Suprapubic skin (tissue), 4 donors: ENCODE measurements at regions not wholly inside any gene's neighbourhood (a gene's known extent, or its start where the extent isn't known, plus 50 kb on each side); places are given as distances from the start of the nearest gene placed in this dataset.

Source experiments
- DNase-seq, 2 donors: peaks; one replicate each; pipeline ENCODE4 v3.0.0-alpha.2; 2019; ENCODE audit warnings: low spot score in 2 of 2
- H3K27ac ChIP-seq: fragments of 200-600 bp; sonication (generic); one replicate; pipeline ENCODE4 v1.5.1; 2019
- H3K27me3 ChIP-seq: fragments of 200-600 bp; sonication (generic); one replicate; pipeline ENCODE4 v1.5.1; 2019
- H3K36me3 ChIP-seq: fragments of 200-600 bp; sonication (generic); one replicate; pipeline ENCODE4 v1.5.1; 2019
- H3K4me1 ChIP-seq: fragments of 200-600 bp; sonication (generic); one replicate; pipeline ENCODE4 v1.5.1; 2019
- H3K4me3 ChIP-seq: fragments of 200-600 bp; sonication (generic); one replicate; pipeline ENCODE4 v1.5.1; 2019; ENCODE audit warnings: mild to moderate bottlenecking
- H3K9me3 ChIP-seq: fragments of 200-600 bp; sonication (generic); one replicate; pipeline ENCODE4 v1.5.1; 2019
- CTCF ChIP-seq, 2 donors: fragments of 200-600 bp in 1 of 2; fragments of 450-650 bp in 1 of 2; sonication (generic) in 1 of 2; IDR thresholded peaks; one replicate each; pipeline ENCODE4 v1.5.1; 2016 to 2019; ENCODE audit warnings: antibody characterized with exemption in 2 of 2, mild to moderate bottlenecking in 1 of 2, moderate library complexity in 1 of 2
- EP300 ChIP-seq: sonication (generic); formaldehyde crosslinking; IDR thresholded peaks from one replicate; pipeline ENCODE4 v1.6.1; 2017; ENCODE audit warnings: antibody characterized with exemption
- POLR2A ChIP-seq, 2 donors: fragments of 450-650 bp; IDR thresholded peaks; one replicate each; pipeline ENCODE4 v1.6.1; 2017; ENCODE audit warnings: antibody characterized with exemption in 2 of 2, mild to moderate bottlenecking in 2 of 2, moderate library complexity in 2 of 2
- POLR2AphosphoS5 ChIP-seq, 3 donors: sonication (generic); formaldehyde crosslinking; IDR thresholded peaks; one replicate each; pipeline ENCODE4 v1.6.1; 2017; ENCODE audit warnings: antibody characterized with exemption in 3 of 3
- WGBS: methylation state at CpG from one replicate; pipeline ENCODE4 v1.1.5; 2018; 5-methylcytosine and 5-hydroxymethylcytosine counted together

DNA sequence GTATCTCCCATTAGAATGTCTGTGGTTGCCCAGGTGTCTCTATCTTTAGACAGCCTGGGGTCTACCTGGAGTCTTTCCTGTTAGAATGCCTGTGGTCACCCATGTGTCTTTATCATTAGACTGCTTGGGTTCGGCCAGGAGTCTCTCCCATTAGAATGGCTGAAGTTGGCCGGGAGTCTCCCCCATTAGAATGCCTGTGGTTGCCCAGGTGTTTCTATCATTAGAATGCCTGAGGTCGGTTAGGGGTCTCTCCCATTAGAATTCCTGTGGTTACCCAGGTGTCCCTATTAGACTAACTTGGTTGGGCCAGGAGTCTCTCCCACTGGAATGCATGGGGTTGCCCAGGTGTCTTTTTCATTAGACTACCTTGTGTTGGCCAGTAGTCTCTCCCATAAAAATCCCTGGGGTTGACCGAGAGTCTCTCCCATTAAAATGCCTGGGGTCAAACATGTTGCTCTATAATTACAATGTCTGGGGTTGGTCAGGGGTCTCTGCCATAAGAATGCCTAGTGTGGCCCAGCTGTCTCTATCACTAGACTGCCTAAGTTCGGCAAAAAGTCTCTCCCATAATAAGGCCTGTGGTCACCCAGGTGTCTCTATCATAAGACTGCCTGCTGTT lies 1448.7 kb downstream of the UQCRFS1 start:
- Histone ChIP-seq H3K27me3 (no peaks in the 10 kb centered on the region), H3K36me3 (no peaks in the 10 kb centered on the region), H3K4me1 (no peaks in the 10 kb centered on the region), H3K9me3 (peaks cover 22% of the 10 kb centered on the region), H3K4me3 (no peak overlapping the region), H3K27ac (no peak overlapping the region)
- TF ChIP-seq EP300 (no peak), CTCF (IDR thresholded peaks at IDR 0.05) (no peak), POLR2A (IDR thresholded peaks at IDR 0.05) (no peak), POLR2AphosphoS5 (IDR thresholded peaks at IDR 0.05) (no peak)
- DNase-seq: peak in 1 of 2 donors; percentile 12
- WGBS: 88% methylated on average over 5 of the region's 5 CpGs

GRCh38 chr19:27762933-27763332 lies 1450.0 kb downstream of the UQCRFS1 start:
- WGBS: 81% methylated on average over 4 of the region's 4 CpGs
- Histone ChIP-seq H3K9me3 (peaks cover 18% of the 10 kb centered on the region), H3K27ac (no peak overlapping the region), H3K4me3 (no peak overlapping the region), H3K27me3 (no peaks in the 10 kb centered on the region), H3K36me3 (no peaks in the 10 kb centered on the region), H3K4me1 (no peaks in the 10 kb centered on the region)
- peak in 1 of 2 donors; percentile 24 for DNase-seq
- TF ChIP-seq POLR2AphosphoS5 (IDR thresholded peaks at IDR 0.05) (no peak), EP300 (no peak), POLR2A (IDR thresholded peaks at IDR 0.05) (no peak), CTCF (IDR thresholded peaks at IDR 0.05) (no peak)

DNA sequence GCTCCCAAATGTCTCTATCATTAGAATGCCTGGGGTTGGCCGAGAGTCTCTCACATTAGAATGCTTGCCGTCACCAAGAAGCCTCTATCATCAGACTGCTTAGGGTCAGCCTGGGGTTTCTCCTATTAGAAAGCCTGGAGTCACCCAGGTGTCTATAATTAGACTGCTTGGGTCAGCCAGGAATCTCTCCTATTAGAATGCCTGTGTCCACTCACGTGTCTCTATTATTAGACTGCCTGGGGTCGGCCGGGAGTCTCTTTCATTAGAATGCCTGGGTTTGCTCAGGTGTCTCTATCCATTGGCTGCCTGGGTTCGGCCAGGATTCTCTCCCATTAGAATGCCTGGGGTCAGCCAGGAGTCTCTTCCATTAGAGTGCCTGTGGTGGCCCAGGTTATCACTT lies 1453.1 kb downstream of the UQCRFS1 start:
- Histone ChIP-seq H3K27me3 (no peaks in the 10 kb centered on the region), H3K4me3 (no peak overlapping the region), H3K36me3 (no peaks in the 10 kb centered on the region), H3K9me3 (peaks cover 2% of the 10 kb centered on the region), H3K27ac (no peak overlapping the region), H3K4me1 (no peaks in the 10 kb centered on the region)
- TF ChIP-seq CTCF (IDR thresholded peaks at IDR 0.05) (no peak), EP300 (no peak), POLR2AphosphoS5 (IDR thresholded peaks at IDR 0.05) (no peak), POLR2A (IDR thresholded peaks at IDR 0.05) (no peak)
- WGBS: 92% methylated on average over 6 of the region's 6 CpGs
- no peak for DNase-seq

DNA sequence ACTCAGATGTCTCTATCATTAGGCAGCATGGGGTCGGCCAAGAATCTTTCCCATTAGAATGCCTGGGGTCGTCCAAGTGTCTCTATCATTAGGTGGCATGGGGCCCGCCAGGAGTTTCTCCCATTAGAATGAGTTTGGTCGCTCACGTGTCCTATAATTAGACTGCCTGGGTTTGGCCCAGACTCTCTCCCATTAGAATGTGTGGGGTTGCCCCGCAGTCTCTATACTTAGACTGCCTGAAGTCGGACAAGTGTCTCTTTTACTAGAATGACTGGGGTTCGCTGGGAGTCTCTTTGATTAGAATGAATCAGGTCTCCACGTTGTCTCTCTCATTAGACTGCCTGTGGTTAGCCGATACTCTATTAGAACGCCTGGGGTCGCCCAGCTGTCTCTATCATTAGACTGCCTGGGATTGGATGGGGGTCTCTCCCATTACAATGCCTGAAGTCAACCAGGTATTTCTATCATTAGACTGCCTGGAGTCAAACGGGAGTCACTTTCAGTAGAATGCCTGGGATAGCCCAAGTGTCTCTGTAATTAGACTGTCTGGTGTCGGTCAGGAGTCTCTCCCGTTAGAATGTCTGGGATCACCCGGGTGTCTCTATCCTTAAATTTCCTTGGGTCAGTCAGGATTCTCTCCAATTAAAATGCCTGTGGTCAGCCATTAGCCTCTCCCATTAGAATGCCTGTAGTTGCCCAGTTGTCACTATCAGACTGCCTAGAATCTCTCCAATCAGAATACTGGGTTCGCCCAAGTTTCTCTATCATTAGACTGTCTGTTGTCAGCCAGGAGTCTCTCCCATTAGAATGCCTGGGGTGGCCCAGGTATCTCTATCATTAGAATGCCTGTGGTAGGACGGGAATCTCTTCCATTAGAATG lies 1454.1 kb downstream of the UQCRFS1 start:
- Histone ChIP-seq H3K36me3 (no peaks in the 10 kb centered on the region), H3K27me3 (no peaks in the 10 kb centered on the region), H3K4me3 (no peak overlapping the region), H3K4me1 (no peaks in the 10 kb centered on the region), H3K27ac (no peak overlapping the region), H3K9me3 (no peaks in the 10 kb centered on the region)
- DNase-seq: no peak
- 82% methylated on average over 18 of the region's 18 CpGs for WGBS
- no peak for TF ChIP-seq CTCF (IDR thresholded peaks at IDR 0.05)
- no peak for TF ChIP-seq EP300
- TF ChIP-seq POLR2AphosphoS5 (IDR thresholded peaks at IDR 0.05): no peak
- no peak for TF ChIP-seq POLR2A (IDR thresholded peaks at IDR 0.05)

- Histone ChIP-seq H3K36me3 (no peaks in the 10 kb centered on the region), H3K9me3 (no peaks in the 10 kb centered on the region), H3K4me3 (no peak overlapping the region), H3K27ac (no peak overlapping the region), H3K27me3 (no peaks in the 10 kb centered on the region), H3K4me1 (no peaks in the 10 kb centered on the region)
- DNase-seq: peak in 1 of 2 donors; percentile 7
- no peak for TF ChIP-seq POLR2AphosphoS5 (IDR thresholded peaks at IDR 0.05)
- no peak for TF ChIP-seq POLR2A (IDR thresholded peaks at IDR 0.05)
- no peak for TF ChIP-seq CTCF (IDR thresholded peaks at IDR 0.05)
- WGBS: 47% methylated on average over 6 of the region's 6 CpGs
These were observed 1458.3 kb downstream of the UQCRFS1 start for GRCh38 chr19:27754700-27755099.
